ENCODE measurements at regions not wholly inside any gene's neighbourhood (a gene's known extent, or its start where the extent isn't known, plus 50 kb on each side); places are given as distances from the start of the nearest gene placed in this dataset.

DNA sequence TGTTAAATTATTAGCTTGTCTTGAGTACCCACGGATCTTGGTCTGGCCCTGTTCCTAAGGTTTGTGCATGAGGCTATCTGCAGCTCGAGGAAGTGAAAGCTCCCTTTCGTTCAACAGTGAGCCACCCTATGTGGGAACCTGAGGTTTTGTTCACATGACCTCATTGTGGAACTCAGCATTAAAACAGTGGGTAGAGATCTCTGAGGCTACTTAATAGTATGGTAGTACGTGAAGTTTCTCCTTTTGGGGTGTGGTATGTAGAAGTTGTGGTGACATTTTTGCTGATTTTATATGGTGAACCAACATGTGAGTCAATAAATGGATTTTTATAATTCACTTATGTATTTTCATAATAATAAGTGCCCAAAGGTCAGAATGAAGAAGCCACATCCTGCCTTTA is 252.7 kb upstream of the FERD3L start:
- ATAC-seq (ENCODE audit: insufficient number of reproducible peaks, low FRiP score, low read depth) (no peak), DNase-seq (ENCODE audit: low spot score) (no peak)
- TF ChIP-seq, protein P1, sequence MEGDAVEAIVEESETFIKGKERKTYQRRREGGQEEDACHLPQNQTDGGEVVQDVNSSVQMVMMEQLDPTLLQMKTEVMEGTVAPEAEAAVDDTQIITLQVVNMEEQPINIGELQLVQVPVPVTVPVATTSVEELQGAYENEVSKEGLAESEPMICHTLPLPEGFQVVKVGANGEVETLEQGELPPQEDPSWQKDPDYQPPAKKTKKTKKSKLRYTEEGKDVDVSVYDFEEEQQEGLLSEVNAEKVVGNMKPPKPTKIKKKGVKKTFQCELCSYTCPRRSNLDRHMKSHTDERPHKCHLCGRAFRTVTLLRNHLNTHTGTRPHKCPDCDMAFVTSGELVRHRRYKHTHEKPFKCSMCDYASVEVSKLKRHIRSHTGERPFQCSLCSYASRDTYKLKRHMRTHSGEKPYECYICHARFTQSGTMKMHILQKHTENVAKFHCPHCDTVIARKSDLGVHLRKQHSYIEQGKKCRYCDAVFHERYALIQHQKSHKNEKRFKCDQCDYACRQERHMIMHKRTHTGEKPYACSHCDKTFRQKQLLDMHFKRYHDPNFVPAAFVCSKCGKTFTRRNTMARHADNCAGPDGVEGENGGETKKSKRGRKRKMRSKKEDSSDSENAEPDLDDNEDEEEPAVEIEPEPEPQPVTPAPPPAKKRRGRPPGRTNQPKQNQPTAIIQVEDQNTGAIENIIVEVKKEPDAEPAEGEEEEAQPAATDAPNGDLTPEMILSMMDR (IDR thresholded peaks at IDR 0.05), result no peak
- Histone ChIP-seq H3K36me3 (no peaks in the 10 kb centered on the region), H3K27me3 (replicated peaks; ENCODE audit: insufficient read depth) (no peaks in the 10 kb centered on the region), H3K27ac (no peak overlapping the region), H3K9me3 (no peaks in the 10 kb centered on the region), H3K4me3 (no peak overlapping the region), H3K4me1 (ENCODE audit: control insufficient read depth in 1 of 2, low read depth in 2 of 2) (no peaks in the 10 kb centered on the region)

DNA sequence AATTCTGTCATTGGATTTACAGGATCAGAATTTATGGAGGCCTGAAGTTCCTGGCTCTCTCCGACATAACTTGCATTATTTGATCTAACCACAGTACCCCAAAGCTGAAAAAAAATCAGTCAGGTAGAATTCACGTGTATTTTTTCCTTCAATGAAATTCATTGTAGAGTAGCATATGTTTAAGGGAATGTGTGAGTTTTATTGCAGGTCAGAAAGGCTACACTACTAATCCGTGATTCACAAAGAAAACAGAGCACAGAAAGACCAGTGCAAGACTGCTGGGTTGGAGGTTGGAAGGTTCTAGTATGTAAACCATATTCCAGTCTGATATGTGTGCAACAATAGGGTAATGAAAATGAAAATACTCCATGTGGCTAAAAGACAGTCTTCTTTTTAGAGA is 247.0 kb upstream of the FERD3L start:
- ATAC-seq (ENCODE audit: insufficient number of reproducible peaks, low FRiP score, low read depth), result no peak
- Histone ChIP-seq H3K36me3 (no peaks in the 10 kb centered on the region), H3K4me3 (no peak overlapping the region), H3K27me3 (replicated peaks; ENCODE audit: insufficient read depth) (no peaks in the 10 kb centered on the region), H3K27ac (no peak overlapping the region), H3K9me3 (no peaks in the 10 kb centered on the region), H3K4me1 (ENCODE audit: control insufficient read depth in 1 of 2, low read depth in 2 of 2) (no peaks in the 10 kb centered on the region)
- no peak for DNase-seq (ENCODE audit: low spot score)
- TF ChIP-seq, protein P1 (IDR thresholded peaks at IDR 0.05), result no peak

DNA sequence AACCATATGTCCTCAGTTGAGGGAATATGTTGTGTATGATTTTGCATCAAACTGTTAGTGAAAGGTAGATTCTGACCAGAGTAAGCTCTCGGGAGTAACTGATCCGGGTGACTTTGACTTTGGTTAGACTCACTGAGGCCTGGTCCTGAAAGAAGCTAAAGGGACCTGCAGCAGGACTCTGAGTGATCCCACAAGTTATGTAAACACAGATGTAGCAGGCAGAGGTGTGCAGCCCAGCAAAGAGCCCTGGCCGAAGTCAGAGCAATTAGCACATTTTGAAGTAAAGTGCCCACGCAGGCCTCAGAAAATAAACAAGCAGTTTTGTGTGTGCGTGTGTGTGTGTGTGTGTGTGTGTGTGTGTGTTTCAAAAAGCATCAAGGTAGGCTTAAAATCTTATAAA is 245.6 kb upstream of the FERD3L start:
- Histone ChIP-seq H3K27ac (no peak overlapping the region), H3K36me3 (no peaks in the 10 kb centered on the region), H3K4me1 (ENCODE audit: control insufficient read depth in 1 of 2, low read depth in 2 of 2) (no peaks in the 10 kb centered on the region), H3K9me3 (no peaks in the 10 kb centered on the region), H3K4me3 (no peak overlapping the region), H3K27me3 (replicated peaks; ENCODE audit: insufficient read depth) (no peaks in the 10 kb centered on the region)
- DNase-seq (ENCODE audit: low spot score) (no peak), ATAC-seq (ENCODE audit: insufficient number of reproducible peaks, low FRiP score, low read depth) (no peak)
- TF ChIP-seq, protein P1 (IDR thresholded peaks at IDR 0.05), result no peak

DNA sequence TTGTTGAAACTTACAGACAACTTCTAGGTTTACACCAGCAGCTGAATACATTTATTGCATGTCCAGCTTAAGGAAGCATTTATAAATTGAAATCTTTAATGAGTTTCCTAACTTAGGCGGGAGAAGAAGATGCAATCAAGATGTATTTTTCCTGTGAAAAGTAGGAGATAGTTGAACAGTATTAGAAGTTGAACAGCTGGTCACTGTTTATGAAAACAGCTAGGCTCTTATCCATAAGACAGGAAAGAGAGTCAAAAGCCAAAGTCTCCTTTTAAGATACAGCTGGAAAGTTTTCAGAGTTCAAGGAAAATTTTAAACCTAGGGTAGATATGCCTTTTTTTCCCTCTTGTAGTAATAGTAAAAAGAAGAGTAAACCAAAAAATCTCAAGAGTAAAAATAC is 236.1 kb upstream of the FERD3L start:
- TF ChIP-seq, protein P1 (IDR thresholded peaks at IDR 0.05), result no peak
- no peak overlapping the region for H3K27ac ChIP-seq
- no peaks in the 10 kb centered on the region for H3K4me1 ChIP-seq (ENCODE audit: control insufficient read depth in 1 of 2, low read depth in 2 of 2)
- H3K4me3 ChIP-seq, result no peak overlapping the region
- no peak for DNase-seq (ENCODE audit: low spot score)
- H3K27me3 ChIP-seq (replicated peaks; ENCODE audit: insufficient read depth), result no peaks in the 10 kb centered on the region
- ATAC-seq (ENCODE audit: insufficient number of reproducible peaks, low FRiP score, low read depth), result no peak
- H3K9me3 ChIP-seq, result no peaks in the 10 kb centered on the region
- H3K36me3 ChIP-seq, result no peaks in the 10 kb centered on the region

DNA sequence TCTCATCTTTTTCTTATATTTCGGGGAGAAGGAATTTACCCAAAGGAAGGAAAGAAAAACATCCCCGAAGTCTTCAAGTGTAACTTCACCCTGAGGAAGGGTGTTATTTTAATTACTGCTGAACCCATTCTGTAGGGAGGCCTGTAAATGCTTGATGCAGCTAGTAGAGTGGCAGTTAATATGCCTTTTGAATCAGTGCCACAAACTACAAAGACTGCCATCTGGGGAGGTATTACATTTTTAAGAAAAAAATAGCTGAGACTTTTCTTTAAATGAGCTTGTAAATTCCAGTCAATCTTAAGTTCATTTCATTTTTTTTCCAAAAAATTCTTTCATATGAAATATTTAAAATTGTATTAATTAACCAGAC is 233.1 kb upstream of the FERD3L start:
- H3K4me3 ChIP-seq, result no peak overlapping the region
- H3K36me3 ChIP-seq, result no peaks in the 10 kb centered on the region
- H3K27ac ChIP-seq, result no peak overlapping the region
- no peak for ATAC-seq (ENCODE audit: insufficient number of reproducible peaks, low FRiP score, low read depth)
- TF ChIP-seq, protein P1 (IDR thresholded peaks at IDR 0.05), result no peak
- no peaks in the 10 kb centered on the region for H3K27me3 ChIP-seq (replicated peaks; ENCODE audit: insufficient read depth)
- DNase-seq (ENCODE audit: low spot score), result no peak
- H3K4me1 ChIP-seq (ENCODE audit: control insufficient read depth in 1 of 2, low read depth in 2 of 2), result no peaks in the 10 kb centered on the region
- H3K9me3 ChIP-seq, result no peaks in the 10 kb centered on the region

Measured in thoracic aorta (tissue), 2 donors.